ENCODE measurements at regions not wholly inside any gene's neighbourhood (a gene's known extent, or its start where the extent isn't known, plus 50 kb on each side); places are given as distances from the start of the nearest gene placed in this dataset.

- Histone ChIP-seq H3K4me3 (ENCODE audit: low read depth, low read length) (peak overlapping the region; percentile 14), H3K27me3 (ENCODE audit: control insufficient read depth, insufficient read depth, low read length) (no peaks in the 10 kb centered on the region), H3K27ac (ENCODE audit: insufficient read depth, low read length, poor library complexity, severe bottlenecking) (no peak overlapping the region), H3K4me1 (ENCODE audit: control insufficient read depth, insufficient read depth, low read length, poor library complexity, severe bottlenecking) (peaks cover 5% of the 10 kb centered on the region), H3K36me3 (ENCODE audit: control insufficient read depth, insufficient read depth, low read length) (no peaks in the 10 kb centered on the region), H3K9me3 (ENCODE audit: control insufficient read depth in 2 of 2, low read length in 2 of 2) (no peaks in the 10 kb centered on the region)
- H3K36me3 Mint-ChIP-seq = no peaks in the 10 kb centered on the region
- peaks cover 0 to 34% (median 22%) of the 10 kb centered on the region in 4 donors for H3K4me1 Mint-ChIP-seq
- no peaks in the 10 kb centered on the region for H3K9me3 Mint-ChIP-seq
- H3K27me3 Mint-ChIP-seq = peaks cover 3% of the 10 kb centered on the region
- H3K4me3 Mint-ChIP-seq = peak overlapping the region in 1 of 4 donors; percentile 53
- DNase-seq (peak in 2 of 3 donors; percentile 20 to 65), ATAC-seq (ENCODE audit: low read depth in 2 of 2) (peak; percentile 68)
- H3K27ac Mint-ChIP-seq = peak overlapping the region; percentile 72 to 83 (median 83)
Measured at GRCh38 chr9:20256284-20256948, 365.9 kb downstream of the MLLT3 start.

GRCh38 chr9:20255052-20255451, 367.2 kb downstream of the MLLT3 start:
- Mint-ChIP-seq H3K27ac (peak overlapping the region in 2 of 3 donors; percentile 72 to 74), H3K4me1 (peaks cover 0 to 34% (median 22%) of the 10 kb centered on the region in 4 donors), H3K4me3 (no peak overlapping the region), H3K36me3 (no peaks in the 10 kb centered on the region), H3K27me3 (no peaks in the 10 kb centered on the region), H3K9me3 (no peaks in the 10 kb centered on the region)
- no peaks in the 10 kb centered on the region for H3K36me3 ChIP-seq (ENCODE audit: control insufficient read depth, insufficient read depth, low read length)
- no peak overlapping the region for H3K4me3 ChIP-seq (ENCODE audit: low read depth, low read length)
- no peaks in the 10 kb centered on the region for H3K27me3 ChIP-seq (ENCODE audit: control insufficient read depth, insufficient read depth, low read length)
- H3K27ac ChIP-seq (ENCODE audit: insufficient read depth, low read length, poor library complexity, severe bottlenecking) = no peak overlapping the region
- no peaks in the 10 kb centered on the region for H3K9me3 ChIP-seq (ENCODE audit: control insufficient read depth in 2 of 2, low read length in 2 of 2)
- DNase-seq (no peak), ATAC-seq (ENCODE audit: low read depth in 2 of 2) (no peak)
- peaks cover 5% of the 10 kb centered on the region for H3K4me1 ChIP-seq (ENCODE audit: control insufficient read depth, insufficient read depth, low read length, poor library complexity, severe bottlenecking)

GRCh38 chr9:20253635-20254034, 368.7 kb downstream of the MLLT3 start:
- no peak for ATAC-seq (ENCODE audit: low read depth in 2 of 2)
- Histone ChIP-seq H3K9me3 (ENCODE audit: control insufficient read depth in 2 of 2, low read length in 2 of 2) (no peaks in the 10 kb centered on the region), H3K27ac (ENCODE audit: insufficient read depth, low read length, poor library complexity, severe bottlenecking) (no peak overlapping the region), H3K27me3 (ENCODE audit: control insufficient read depth, insufficient read depth, low read length) (no peaks in the 10 kb centered on the region), H3K36me3 (ENCODE audit: control insufficient read depth, insufficient read depth, low read length) (no peaks in the 10 kb centered on the region), H3K4me3 (ENCODE audit: low read depth, low read length) (no peak overlapping the region), H3K4me1 (ENCODE audit: control insufficient read depth, insufficient read depth, low read length, poor library complexity, severe bottlenecking) (peaks cover 5% of the 10 kb centered on the region)
- DNase-seq = no peak
- Mint-ChIP-seq H3K36me3 (no peaks in the 10 kb centered on the region), H3K4me1 (peaks cover 0 to 34% (median 22%) of the 10 kb centered on the region in 4 donors), H3K9me3 (peaks cover 0 to 3% (median 0%) of the 10 kb centered on the region in 7 donors), H3K27ac (no peak overlapping the region), H3K27me3 (no peaks in the 10 kb centered on the region), H3K4me3 (no peak overlapping the region)

- ATAC-seq (ENCODE audit: low read depth in 2 of 2) (no peak), DNase-seq (no peak)
- H3K36me3 Mint-ChIP-seq = no peaks in the 10 kb centered on the region
- no peaks in the 10 kb centered on the region for H3K9me3 ChIP-seq (ENCODE audit: control insufficient read depth in 2 of 2, low read length in 2 of 2)
- H3K4me1 ChIP-seq (ENCODE audit: control insufficient read depth, insufficient read depth, low read length, poor library complexity, severe bottlenecking) = peaks cover 5% of the 10 kb centered on the region
- no peaks in the 10 kb centered on the region for H3K27me3 Mint-ChIP-seq
- H3K36me3 ChIP-seq (ENCODE audit: control insufficient read depth, insufficient read depth, low read length) = no peaks in the 10 kb centered on the region
- no peak overlapping the region for H3K27ac ChIP-seq (ENCODE audit: insufficient read depth, low read length, poor library complexity, severe bottlenecking)
- H3K4me3 Mint-ChIP-seq = no peak overlapping the region
- peak overlapping the region in 1 of 3 donors; percentile 15 for H3K27ac Mint-ChIP-seq
- H3K9me3 Mint-ChIP-seq = peaks cover 0 to 8% (median 0%) of the 10 kb centered on the region in 7 donors
- H3K27me3 ChIP-seq (ENCODE audit: control insufficient read depth, insufficient read depth, low read length) = no peaks in the 10 kb centered on the region
- peaks cover 0 to 34% (median 22%) of the 10 kb centered on the region in 4 donors for H3K4me1 Mint-ChIP-seq
- H3K4me3 ChIP-seq (ENCODE audit: low read depth, low read length) = no peak overlapping the region
Measured at GRCh38 chr9:20252778-20253177, 369.5 kb downstream of the MLLT3 start.

GRCh38 chr9:20250791-20251190, 371.5 kb downstream of the MLLT3 start:
- H3K36me3 Mint-ChIP-seq = no peaks in the 10 kb centered on the region
- no peak overlapping the region for H3K4me3 Mint-ChIP-seq
- H3K27me3 Mint-ChIP-seq = no peaks in the 10 kb centered on the region
- Histone ChIP-seq H3K36me3 (ENCODE audit: control insufficient read depth, insufficient read depth, low read length) (no peaks in the 10 kb centered on the region), H3K27ac (ENCODE audit: insufficient read depth, low read length, poor library complexity, severe bottlenecking) (no peak overlapping the region), H3K27me3 (ENCODE audit: control insufficient read depth, insufficient read depth, low read length) (no peaks in the 10 kb centered on the region), H3K4me3 (ENCODE audit: low read depth, low read length) (no peak overlapping the region), H3K9me3 (ENCODE audit: control insufficient read depth in 2 of 2, low read length in 2 of 2) (no peaks in the 10 kb centered on the region), H3K4me1 (ENCODE audit: control insufficient read depth, insufficient read depth, low read length, poor library complexity, severe bottlenecking) (no peaks in the 10 kb centered on the region)
- DNase-seq (no peak), ATAC-seq (ENCODE audit: low read depth in 2 of 2) (no peak)
- peaks cover 0 to 29% (median 10%) of the 10 kb centered on the region in 4 donors for H3K4me1 Mint-ChIP-seq
- peaks cover 0 to 8% (median 0%) of the 10 kb centered on the region in 7 donors for H3K9me3 Mint-ChIP-seq
- no peak overlapping the region for H3K27ac Mint-ChIP-seq

GRCh38 chr9:20244271-20244670, 378.0 kb downstream of the MLLT3 start:
- peak overlapping the region; percentile 26 to 85 (median 70) for H3K27ac Mint-ChIP-seq
- H3K27me3 Mint-ChIP-seq = peaks cover 5% of the 10 kb centered on the region
- peak overlapping the region in 2 of 4 donors; percentile 16 to 35 for H3K4me3 Mint-ChIP-seq
- peaks cover 31% of the 10 kb centered on the region for H3K4me1 ChIP-seq (ENCODE audit: control insufficient read depth, insufficient read depth, low read length, poor library complexity, severe bottlenecking)
- peaks cover 8% of the 10 kb centered on the region for H3K36me3 Mint-ChIP-seq
- no peak overlapping the region for H3K27ac ChIP-seq (ENCODE audit: insufficient read depth, low read length, poor library complexity, severe bottlenecking)
- no peaks in the 10 kb centered on the region for H3K9me3 ChIP-seq (ENCODE audit: control insufficient read depth in 2 of 2, low read length in 2 of 2)
- no peak for DNase-seq
- no peak for ATAC-seq (ENCODE audit: low read depth in 2 of 2)
- no peaks in the 10 kb centered on the region for H3K27me3 ChIP-seq (ENCODE audit: control insufficient read depth, insufficient read depth, low read length)
- H3K9me3 Mint-ChIP-seq = peaks cover 0 to 8% (median 0%) of the 10 kb centered on the region in 7 donors
- no peak overlapping the region for H3K4me3 ChIP-seq (ENCODE audit: low read depth, low read length)
- H3K4me1 Mint-ChIP-seq = peaks cover 11 to 71% (median 43%) of the 10 kb centered on the region in 4 donors
- no peaks in the 10 kb centered on the region for H3K36me3 ChIP-seq (ENCODE audit: control insufficient read depth, insufficient read depth, low read length)

- no peaks in the 10 kb centered on the region for H3K9me3 ChIP-seq (ENCODE audit: control insufficient read depth in 2 of 2, low read length in 2 of 2)
- Mint-ChIP-seq H3K27me3 (peaks cover 5% of the 10 kb centered on the region), H3K4me3 (peak overlapping the region in 2 of 4 donors; percentile 55 to 82), H3K4me1 (peaks cover 11 to 71% (median 43%) of the 10 kb centered on the region in 4 donors), H3K36me3 (peaks cover 8% of the 10 kb centered on the region), H3K9me3 (peaks cover 0 to 7% (median 0%) of the 10 kb centered on the region in 7 donors), H3K27ac (peak overlapping the region; percentile 36 to 85 (median 70))
- peaks cover 31% of the 10 kb centered on the region for H3K4me1 ChIP-seq (ENCODE audit: control insufficient read depth, insufficient read depth, low read length, poor library complexity, severe bottlenecking)
- no peaks in the 10 kb centered on the region for H3K27me3 ChIP-seq (ENCODE audit: control insufficient read depth, insufficient read depth, low read length)
- DNase-seq (no peak), ATAC-seq (ENCODE audit: low read depth in 2 of 2) (no peak)
- H3K36me3 ChIP-seq (ENCODE audit: control insufficient read depth, insufficient read depth, low read length) = no peaks in the 10 kb centered on the region
- H3K27ac ChIP-seq (ENCODE audit: insufficient read depth, low read length, poor library complexity, severe bottlenecking) = no peak overlapping the region
- H3K4me3 ChIP-seq (ENCODE audit: low read depth, low read length) = no peak overlapping the region
Measured at GRCh38 chr9:20243841-20244240, 378.5 kb downstream of the MLLT3 start.
